ENCODE measurements at regions not wholly inside any gene's neighbourhood (a gene's known extent, or its start where the extent isn't known, plus 50 kb on each side); places are given as distances from the start of the nearest gene placed in this dataset.

DNA sequence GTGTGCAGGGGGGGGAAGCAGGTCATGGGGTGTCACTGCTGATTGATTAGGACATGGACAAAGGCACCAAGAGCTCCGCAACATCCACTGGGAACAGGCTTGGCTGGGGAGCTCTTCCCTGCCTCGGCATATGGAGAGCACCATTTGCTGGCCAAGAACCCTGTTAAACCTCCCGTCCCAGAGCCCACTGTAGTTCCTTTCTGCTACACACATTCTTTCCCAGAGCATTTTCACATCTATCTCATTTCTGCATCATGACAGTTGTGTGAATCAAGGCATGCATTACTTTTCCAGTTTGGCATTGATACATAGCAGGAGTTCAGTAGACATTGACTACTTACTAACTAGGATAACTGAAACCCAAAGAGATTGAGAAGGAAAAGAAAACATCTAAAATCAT is 333.4 kb upstream of the B3GAT1 start:
- TF ChIP-seq, protein P1, sequence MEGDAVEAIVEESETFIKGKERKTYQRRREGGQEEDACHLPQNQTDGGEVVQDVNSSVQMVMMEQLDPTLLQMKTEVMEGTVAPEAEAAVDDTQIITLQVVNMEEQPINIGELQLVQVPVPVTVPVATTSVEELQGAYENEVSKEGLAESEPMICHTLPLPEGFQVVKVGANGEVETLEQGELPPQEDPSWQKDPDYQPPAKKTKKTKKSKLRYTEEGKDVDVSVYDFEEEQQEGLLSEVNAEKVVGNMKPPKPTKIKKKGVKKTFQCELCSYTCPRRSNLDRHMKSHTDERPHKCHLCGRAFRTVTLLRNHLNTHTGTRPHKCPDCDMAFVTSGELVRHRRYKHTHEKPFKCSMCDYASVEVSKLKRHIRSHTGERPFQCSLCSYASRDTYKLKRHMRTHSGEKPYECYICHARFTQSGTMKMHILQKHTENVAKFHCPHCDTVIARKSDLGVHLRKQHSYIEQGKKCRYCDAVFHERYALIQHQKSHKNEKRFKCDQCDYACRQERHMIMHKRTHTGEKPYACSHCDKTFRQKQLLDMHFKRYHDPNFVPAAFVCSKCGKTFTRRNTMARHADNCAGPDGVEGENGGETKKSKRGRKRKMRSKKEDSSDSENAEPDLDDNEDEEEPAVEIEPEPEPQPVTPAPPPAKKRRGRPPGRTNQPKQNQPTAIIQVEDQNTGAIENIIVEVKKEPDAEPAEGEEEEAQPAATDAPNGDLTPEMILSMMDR (IDR thresholded peaks at IDR 0.05; ENCODE audit: low read depth, low read length): no peak
- no peak for TF ChIP-seq POLR2A (IDR thresholded peaks at IDR 0.05; ENCODE audit: extremely low read depth, insufficient read length)

Data from NB4 (cell line).